NCI-H2107 (cell line): ENCODE measurements at regions not wholly inside any gene's neighbourhood (a gene's known extent, or its start where the extent isn't known, plus 50 kb on each side); places are given as distances from the start of the nearest gene placed in this dataset.
A peak's percentile ranks its signal among the peaks of the same experiment; 100 is the strongest.
"Not testable (repeated sequence)": the region's sequence is repeated elsewhere in the genome, so short reads cannot be mapped to it uniquely, and the experiment has no call there.

Experiments used
- DNase-seq: peaks from one replicate; lab custom pipeline; 2025; lab: John Stamatoyannopoulos, UW

- DNase-seq, result no peak
Observed at GRCh38 chr4:170272959-170273358, 183.2 kb upstream of the AADAT start.

GRCh38 chr4:170271723-170272122 lies 182.0 kb upstream of the AADAT start:
- no peak for DNase-seq

GRCh38 chr4:170270628-170271027 lies 180.9 kb upstream of the AADAT start:
- no peak for DNase-seq

GRCh38 chr4:170269950-170270349 lies 180.2 kb upstream of the AADAT start:
- DNase-seq, result no peak

- DNase-seq, result peak; percentile 40
Observed at GRCh38 chr4:170259631-170260153, 169.9 kb upstream of the AADAT start.

GRCh38 chr4:170256807-170257206 lies 167.1 kb upstream of the AADAT start:
- DNase-seq, result no peak

- DNase-seq, result no peak
Observed at GRCh38 chr4:170248576-170248975, 158.8 kb upstream of the AADAT start.

GRCh38 chr4:170248029-170248428 lies 158.3 kb upstream of the AADAT start:
- no peak for DNase-seq

GRCh38 chr4:170247596-170247995 lies 157.8 kb upstream of the AADAT start:
- DNase-seq, result no peak

GRCh38 chr4:170243662-170244288 lies 154.0 kb upstream of the AADAT start:
- DNase-seq, result no peak

- DNase-seq, result no peak
Observed at GRCh38 chr4:170242471-170242870, 152.7 kb upstream of the AADAT start.

- DNase-seq, result no peak
Observed at GRCh38 chr4:170234800-170235199, 145.0 kb upstream of the AADAT start.

GRCh38 chr4:170231377-170231776 lies 141.6 kb upstream of the AADAT start:
- DNase-seq, result no peak

GRCh38 chr4:170230242-170230641 lies 140.5 kb upstream of the AADAT start:
- DNase-seq, result no peak

GRCh38 chr4:170229006-170229405 lies 139.2 kb upstream of the AADAT start:
- DNase-seq, result no peak

- DNase-seq, result no peak
Observed at GRCh38 chr4:170227928-170228327, 138.2 kb upstream of the AADAT start.

- no peak for DNase-seq
Observed at GRCh38 chr4:170226288-170226687, 136.5 kb upstream of the AADAT start.

- DNase-seq, result no peak
Observed at GRCh38 chr4:170214731-170215130, 125.0 kb upstream of the AADAT start.

GRCh38 chr4:170214101-170214500 lies 124.3 kb upstream of the AADAT start:
- DNase-seq, result no peak

- DNase-seq, result no peak
Observed at GRCh38 chr4:170202721-170203120, 113.0 kb upstream of the AADAT start.

GRCh38 chr4:170198747-170199146 lies 109.0 kb upstream of the AADAT start:
- DNase-seq, result no peak

- not testable (repeated sequence) for DNase-seq
Observed at GRCh38 chr4:170194794-170195193, 105.0 kb upstream of the AADAT start.

GRCh38 chr4:170193496-170193895 lies 103.7 kb upstream of the AADAT start:
- DNase-seq, result no peak

- no peak for DNase-seq
Observed at GRCh38 chr4:170190265-170190664, 100.5 kb upstream of the AADAT start.
